ENCODE measurements at regions not wholly inside any gene's neighbourhood (a gene's known extent, or its start where the extent isn't known, plus 50 kb on each side); places are given as distances from the start of the nearest gene placed in this dataset.
"Not testable (repeated sequence)": the region's sequence is repeated elsewhere in the genome, so short reads cannot be mapped to it uniquely, and the experiment has no call there.

- FAIRE-seq: no peak
These were observed 87.5 kb downstream of the SCN11A start for GRCh38 chr3:38964204-38964603.

- no peak for FAIRE-seq
These were observed 90.7 kb downstream of the SCN11A start for GRCh38 chr3:38960953-38961622.

GRCh38 chr3:38960042-38960622 is 91.6 kb downstream of the SCN11A start:
- no peak for FAIRE-seq

GRCh38 chr3:38958026-38958720 is 93.6 kb downstream of the SCN11A start:
- FAIRE-seq: no peak

GRCh38 chr3:38957296-38957695 is 94.4 kb downstream of the SCN11A start:
- no peak for FAIRE-seq

GRCh38 chr3:38952721-38953120 is 99.0 kb downstream of the SCN11A start:
- no peak for FAIRE-seq

- not testable (repeated sequence) for FAIRE-seq
These were observed 100.6 kb downstream of the SCN11A start for GRCh38 chr3:38951167-38951566.

GRCh38 chr3:38950581-38950980 is 101.2 kb downstream of the SCN11A start:
- FAIRE-seq: no peak

GRCh38 chr3:38949994-38950393 is 101.8 kb downstream of the SCN11A start:
- no peak for FAIRE-seq

- FAIRE-seq: no peak
These were observed 111.3 kb downstream of the SCN11A start for GRCh38 chr3:38940394-38940793.

- FAIRE-seq: no peak
These were observed 109.3 kb upstream of the SCN10A start for GRCh38 chr3:38925351-38925750.

GRCh38 chr3:38916706-38917105 is 100.7 kb upstream of the SCN10A start:
- FAIRE-seq: no peak

GRCh38 chr3:38907426-38907825 is 91.4 kb upstream of the SCN10A start:
- FAIRE-seq: no peak

- FAIRE-seq: no peak
These were observed 74.4 kb upstream of the SCN10A start for GRCh38 chr3:38890426-38890825.

- no peak for FAIRE-seq
These were observed 62.6 kb upstream of the SCN10A start for GRCh38 chr3:38878646-38879045.
